Body of pancreas (tissue), 4 donors: ENCODE measurements at regions not wholly inside any gene's neighbourhood (a gene's known extent, or its start where the extent isn't known, plus 50 kb on each side); places are given as distances from the start of the nearest gene placed in this dataset.

Experiments used
- POLR2A ChIP-seq, 3 donors: fragments of 450-650 bp; IDR thresholded peaks; one replicate each; pipeline ENCODE4 v1.6.1; 2016; ENCODE audit warnings: antibody characterized with exemption in 3 of 3, mild to moderate bottlenecking in 2 of 3
- TF ChIP-seq, protein P1 (sequence below), 7 experiments: fragments of 450-650 bp in 4 of 7; fragments of 200-600 bp in 3 of 7; sonication (generic) in 3 of 7; IDR thresholded peaks; one replicate each; pipeline ENCODE4 v1.5.1; 2016 to 2019; ENCODE audit warnings: antibody characterized with exemption in 7 of 7

GRCh38 chr9:117551171-117551570 lies 136.3 kb upstream of the ASTN2 start:
- TF ChIP-seq, protein P1, sequence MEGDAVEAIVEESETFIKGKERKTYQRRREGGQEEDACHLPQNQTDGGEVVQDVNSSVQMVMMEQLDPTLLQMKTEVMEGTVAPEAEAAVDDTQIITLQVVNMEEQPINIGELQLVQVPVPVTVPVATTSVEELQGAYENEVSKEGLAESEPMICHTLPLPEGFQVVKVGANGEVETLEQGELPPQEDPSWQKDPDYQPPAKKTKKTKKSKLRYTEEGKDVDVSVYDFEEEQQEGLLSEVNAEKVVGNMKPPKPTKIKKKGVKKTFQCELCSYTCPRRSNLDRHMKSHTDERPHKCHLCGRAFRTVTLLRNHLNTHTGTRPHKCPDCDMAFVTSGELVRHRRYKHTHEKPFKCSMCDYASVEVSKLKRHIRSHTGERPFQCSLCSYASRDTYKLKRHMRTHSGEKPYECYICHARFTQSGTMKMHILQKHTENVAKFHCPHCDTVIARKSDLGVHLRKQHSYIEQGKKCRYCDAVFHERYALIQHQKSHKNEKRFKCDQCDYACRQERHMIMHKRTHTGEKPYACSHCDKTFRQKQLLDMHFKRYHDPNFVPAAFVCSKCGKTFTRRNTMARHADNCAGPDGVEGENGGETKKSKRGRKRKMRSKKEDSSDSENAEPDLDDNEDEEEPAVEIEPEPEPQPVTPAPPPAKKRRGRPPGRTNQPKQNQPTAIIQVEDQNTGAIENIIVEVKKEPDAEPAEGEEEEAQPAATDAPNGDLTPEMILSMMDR (IDR thresholded peaks at IDR 0.05) = no peak
- no peak for TF ChIP-seq POLR2A (IDR thresholded peaks at IDR 0.05)
